HG03521 (cell line): ENCODE measurements at regions not wholly inside any gene's neighbourhood (a gene's known extent, or its start where the extent isn't known, plus 50 kb on each side); places are given as distances from the start of the nearest gene placed in this dataset.

Experiments
- ATAC-seq: cut with Tn5 transposase; IDR thresholded peaks from one replicate; pipeline ENCODE4 v1.9.1; 2021; ENCODE audit warnings: mild to moderate bottlenecking, moderate library complexity; ENCODE audit not compliant: unreplicated experiment

DNA sequence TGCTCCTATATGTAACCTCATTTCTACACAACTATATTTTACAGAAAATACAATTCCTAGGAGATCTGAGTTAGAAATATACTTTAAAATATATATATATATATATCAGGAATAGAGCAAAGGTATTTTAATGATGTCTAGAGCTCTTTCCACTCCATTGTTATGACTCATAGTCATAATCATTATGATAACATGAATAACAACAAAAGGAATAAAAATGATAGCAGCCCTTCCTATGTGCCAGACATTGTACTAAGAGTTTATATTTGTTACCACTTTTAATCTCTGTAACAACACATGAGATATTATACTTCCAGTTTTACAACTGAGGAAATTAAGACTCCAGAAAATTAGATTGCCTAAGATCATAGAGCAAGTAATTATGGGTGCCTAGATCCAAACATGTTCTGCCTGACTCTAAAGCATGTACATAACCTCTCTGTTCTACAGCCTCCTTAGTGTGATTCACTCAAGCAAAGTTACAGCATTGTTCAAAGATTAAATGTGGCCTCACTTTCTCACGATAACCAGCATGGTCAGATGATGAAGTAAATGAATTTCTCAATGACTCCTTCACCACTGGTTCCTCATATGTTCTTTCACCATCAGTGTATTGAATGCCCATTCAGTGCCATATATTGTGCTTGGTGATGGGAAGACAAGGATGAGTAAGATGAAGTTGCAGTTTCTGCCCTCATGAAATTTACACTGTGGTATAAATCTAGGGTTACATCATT, 452.1 kb downstream of the EFNA5 start:
- no peak for ATAC-seq

DNA sequence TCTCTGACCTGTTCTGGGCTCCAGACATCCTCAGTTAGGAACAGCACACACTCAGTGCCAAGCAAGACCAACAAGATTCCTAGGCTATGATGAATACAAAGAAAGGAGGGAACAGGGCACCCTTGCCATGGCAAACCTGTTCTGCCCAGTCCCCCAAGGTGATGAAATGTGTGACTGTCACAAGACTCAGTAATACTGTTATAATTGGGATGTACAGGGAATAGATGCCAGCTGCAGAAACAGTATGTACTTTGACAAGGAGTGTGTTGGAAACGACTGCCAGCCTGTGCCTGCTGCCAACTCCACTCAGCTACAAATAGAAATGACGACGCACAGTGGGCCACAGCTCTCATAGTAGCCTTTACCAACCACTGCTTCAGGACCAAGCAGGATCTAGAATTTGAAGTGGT, 453.0 kb downstream of the EFNA5 start:
- ATAC-seq, result no peak

DNA sequence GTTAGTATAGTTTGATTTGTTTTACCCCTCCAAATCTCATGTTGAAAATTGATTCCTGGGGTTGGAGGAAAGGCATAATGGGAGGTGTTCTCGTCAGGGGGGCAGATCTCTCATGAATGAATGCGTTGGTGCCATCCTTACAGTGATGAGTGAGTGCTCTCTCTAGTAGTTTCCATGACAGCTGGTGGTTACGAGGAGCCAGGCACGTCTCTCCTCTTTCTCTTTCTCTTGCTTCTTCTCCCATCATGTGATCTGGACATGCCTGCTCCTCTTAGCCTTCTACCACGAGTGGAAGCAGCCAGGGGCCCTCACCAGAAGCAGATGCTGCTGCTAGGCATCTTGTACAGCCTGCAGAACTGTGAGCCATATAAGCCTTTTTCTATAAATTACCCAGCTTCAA, 454.1 kb downstream of the EFNA5 start:
- no peak for ATAC-seq

DNA sequence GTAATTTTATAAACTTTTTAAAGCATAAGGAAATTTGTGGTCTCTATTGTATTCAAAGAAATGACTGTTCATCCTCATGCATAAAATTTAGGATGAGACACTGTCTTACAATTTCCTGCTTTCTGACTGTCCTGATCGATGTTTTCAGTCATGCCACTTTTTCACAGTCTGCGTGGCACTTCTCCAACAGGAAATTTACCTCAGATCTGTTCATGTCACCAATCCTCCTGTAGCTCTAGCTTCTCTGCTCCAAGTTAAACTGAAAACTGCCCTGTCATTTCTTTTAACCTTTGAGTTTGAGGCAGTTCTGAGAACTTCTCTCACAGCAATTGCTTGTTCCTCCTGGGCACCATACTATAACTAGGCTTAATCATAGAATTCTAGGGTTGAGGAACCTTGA, 455.1 kb downstream of the EFNA5 start:
- no peak for ATAC-seq

DNA sequence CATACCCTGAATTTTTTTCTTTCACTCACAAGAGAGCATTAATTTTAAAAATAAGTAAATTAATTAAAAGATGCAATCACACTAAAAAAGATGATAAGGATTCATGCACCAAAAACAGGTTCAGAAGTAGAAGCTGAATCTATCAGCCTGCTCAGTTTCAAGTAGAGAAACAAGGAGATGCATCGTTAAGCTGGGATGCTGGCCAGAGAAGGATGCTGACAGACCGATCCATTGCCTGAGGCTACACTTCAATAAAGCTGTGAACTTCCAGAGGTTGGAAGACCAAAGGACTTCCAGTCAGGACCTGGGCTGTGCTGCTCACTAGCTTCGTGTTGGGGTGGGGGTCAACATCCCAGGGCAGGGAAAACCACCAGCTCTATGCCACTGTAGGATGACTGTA, 457.7 kb downstream of the EFNA5 start:
- no peak for ATAC-seq

DNA sequence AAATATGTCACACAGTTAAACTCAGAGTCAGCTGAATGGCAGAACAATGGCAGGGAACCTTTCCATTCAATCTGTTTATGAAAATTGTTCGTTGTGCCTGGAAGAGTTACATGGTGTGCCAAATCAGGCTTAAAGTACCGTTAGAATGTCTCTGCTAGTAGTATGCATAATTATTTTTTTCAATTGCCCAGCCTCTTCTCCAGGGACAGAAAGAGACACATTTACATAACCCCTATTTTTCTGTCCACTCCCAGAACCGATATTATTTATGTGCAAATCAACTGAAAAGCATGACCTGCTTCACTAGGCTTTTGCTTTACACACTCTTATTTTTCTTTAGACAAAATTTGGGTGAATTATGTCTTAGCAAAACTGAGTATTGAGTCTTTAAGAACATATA, 459.1 kb downstream of the EFNA5 start:
- no peak for ATAC-seq

DNA sequence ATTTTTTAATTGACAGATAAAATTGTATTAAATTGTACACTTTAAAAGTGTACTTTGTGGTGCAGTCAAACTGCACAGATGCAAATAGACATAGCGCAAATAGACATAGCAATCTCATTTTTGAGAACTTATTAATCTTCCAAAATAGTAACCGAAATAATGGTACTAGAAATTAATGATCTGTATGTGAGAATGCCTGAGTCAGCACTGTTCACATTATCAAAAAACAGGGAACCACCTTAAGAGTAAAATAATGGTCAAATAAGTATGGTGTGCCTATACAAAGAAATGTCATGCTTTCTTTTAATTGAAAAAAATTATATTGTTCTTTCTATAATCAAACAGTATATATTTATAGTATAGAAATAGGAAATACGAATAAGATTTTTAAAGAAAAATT, 461.9 kb downstream of the EFNA5 start:
- no peak for ATAC-seq

DNA sequence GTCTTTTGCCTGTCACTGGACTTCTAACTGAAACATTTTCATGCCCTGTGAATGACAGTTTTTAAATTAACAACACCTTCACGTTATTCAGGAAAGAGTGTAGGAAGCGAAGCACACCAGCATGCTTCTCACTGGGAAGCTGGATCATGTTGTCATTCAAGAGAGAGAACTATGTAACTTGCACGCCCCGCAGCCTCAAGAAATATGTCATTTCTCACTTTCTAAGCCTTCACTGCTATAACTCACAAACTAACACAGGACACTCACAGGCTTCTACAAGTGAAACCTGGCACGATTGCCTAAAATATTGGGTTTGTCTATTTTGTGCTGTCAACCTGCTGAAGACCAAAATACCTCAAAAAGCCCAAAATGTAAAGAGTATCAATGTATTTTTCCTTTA, 466.3 kb downstream of the EFNA5 start:
- no peak for ATAC-seq

DNA sequence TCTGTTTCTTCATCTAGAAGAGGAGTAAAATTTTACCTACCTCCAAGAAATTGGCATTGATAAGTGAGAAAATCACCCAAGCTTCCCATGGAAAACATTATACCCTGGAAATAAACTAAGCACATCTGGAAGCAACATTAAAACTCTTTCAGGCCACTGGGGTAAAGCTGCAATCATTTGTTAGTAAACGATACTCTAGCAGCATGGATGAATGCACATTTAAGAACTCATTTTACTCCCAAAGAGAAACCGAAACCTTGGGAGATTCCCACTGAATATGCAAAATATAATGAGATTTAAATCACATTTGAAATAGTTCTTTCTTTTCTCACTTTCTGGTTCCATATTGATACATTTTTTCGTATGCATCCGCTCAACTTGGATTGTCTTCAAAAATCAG, 467.5 kb downstream of the EFNA5 start:
- no peak for ATAC-seq

DNA sequence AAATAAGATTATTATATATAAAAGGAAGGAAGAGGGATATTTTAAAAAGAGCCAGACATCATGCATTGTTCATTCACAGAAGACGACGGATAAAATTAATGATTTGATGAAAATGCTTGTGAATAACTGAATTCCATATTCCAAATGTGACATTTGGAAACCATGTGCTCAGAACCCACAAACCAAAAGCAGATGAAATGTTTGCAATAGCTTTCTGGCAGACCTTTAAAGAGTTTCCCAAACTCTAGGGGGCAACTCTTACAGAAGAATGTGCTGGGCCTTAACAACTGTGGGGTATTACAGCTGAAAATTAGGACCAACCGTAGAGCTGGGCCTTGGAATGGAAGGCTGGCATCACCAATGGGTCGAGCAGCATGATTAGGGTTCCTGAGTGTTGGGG, 471.0 kb downstream of the EFNA5 start:
- no peak for ATAC-seq

DNA sequence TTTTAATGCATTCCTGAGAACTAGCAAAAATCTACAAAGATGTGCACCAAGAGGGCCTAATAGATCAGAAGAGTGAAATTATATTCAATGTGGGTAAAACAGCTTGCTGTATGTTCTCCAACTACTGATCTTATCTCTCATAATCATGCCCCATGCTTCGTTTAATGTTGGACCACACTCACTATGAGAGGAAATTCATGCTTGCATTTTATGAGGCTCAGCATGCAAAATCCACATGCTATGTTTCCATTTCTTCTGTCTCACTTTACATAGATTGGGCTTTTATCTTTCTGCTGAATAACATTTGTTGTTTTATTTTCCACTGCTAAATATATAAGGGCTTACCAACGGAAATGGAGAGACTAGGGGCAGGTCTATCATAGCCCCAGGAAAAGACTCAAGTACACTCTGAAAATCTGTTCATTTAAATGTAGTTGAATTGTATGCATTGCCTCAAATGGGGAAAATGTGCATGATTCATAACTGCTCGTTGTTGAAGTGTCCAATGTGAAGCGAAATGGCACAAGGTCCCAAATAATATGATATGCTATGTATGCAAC, 474.2 kb downstream of the EFNA5 start:
- ATAC-seq, result no peak

DNA sequence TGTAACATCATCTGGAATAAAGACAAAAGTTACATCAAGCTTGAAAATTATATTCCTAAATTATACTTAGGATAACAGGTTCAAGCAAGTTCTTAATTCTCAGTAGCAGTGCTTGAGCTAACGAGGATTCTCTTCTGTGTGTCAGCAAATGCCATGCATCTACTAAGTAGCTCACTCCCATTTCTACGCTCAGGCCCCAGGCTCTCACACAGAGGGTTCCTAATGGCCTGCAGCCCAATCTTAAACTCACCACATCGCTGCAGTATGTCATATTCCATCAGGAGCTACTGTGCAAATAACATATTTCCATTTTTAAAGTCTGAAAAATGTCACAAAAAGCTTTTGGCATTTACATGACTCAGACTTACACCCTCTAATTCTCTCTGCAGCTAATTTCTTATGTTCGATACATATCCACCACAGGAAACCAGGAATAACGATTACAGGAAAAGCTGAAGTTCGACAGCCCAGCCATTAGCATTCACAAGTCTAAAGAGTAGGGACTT, 474.8 kb downstream of the EFNA5 start:
- ATAC-seq, result no peak

DNA sequence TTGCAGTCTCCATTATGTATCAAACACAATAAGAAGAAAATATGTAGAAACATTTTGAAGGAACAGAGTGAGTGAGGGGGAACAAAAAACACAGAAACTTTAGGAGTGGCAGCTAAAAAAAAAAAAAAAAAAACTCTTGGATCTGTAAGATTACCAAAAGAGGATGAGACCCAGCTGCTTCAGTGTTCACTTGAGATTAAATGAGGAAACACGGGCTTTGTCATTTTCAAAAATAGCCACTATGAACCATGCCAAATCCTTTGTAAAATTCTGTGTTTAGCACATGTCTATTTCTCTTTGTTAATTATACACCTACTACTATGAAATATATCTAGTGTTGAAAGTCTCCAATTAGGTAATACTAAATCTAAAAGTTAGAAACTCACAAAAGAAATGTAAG, 485.9 kb downstream of the EFNA5 start:
- ATAC-seq, result no peak

DNA sequence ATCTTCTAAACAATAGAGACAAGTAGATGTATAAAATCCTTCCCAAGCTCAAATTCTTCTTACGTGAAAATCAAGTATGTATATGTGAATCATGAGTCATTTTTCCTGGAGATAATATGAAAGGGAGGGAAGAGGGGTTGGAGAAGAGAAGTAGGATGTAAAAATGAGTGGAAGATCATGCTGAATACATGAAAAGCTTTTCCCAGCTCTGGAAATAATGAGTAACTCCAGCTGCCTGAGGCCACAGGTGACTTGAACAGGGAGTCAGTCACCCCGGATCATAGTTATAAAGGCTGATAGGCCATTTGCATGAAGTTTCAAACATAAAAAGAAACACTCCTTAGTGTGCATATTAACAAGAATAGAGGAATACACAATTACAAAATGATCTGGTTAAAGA, 486.7 kb downstream of the EFNA5 start:
- no peak for ATAC-seq

DNA sequence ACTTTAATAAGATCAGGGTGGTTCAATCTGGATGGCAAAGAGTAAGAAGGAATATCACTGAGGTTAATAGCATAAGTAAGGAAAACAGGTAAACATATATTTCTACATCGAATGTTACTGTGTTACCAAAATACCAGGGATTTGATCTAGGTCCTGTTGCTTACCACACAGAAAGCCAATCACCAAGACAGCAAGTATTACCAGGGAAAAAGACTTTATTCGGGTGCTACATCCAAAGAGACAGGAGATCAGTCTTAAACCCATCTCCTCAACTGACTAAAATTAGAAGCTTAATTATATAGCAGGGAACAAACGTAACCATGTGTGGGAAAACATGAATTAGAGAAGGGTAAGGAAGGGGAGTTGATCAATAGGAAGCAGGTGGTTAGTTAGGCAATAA, 500.1 kb downstream of the EFNA5 start:
- ATAC-seq, result no peak

DNA sequence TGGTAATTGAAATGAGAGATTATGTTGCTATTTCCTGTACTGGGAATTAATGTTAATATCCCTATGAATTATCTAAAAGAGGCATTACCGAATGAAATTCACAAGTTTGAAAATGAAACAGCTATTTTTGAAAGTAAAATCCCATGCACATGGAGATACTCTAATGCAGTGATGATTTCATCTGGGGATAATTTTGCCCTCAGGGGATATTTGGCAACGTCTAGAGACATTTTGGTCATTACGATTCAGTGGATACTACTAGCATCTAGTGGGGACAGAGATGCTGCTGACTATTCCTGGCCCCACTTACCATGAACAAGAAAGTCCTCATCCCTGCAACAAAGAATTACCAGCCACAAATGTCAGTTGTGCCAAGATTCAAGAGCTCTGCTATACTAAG, 500.9 kb downstream of the EFNA5 start:
- no peak for ATAC-seq

DNA sequence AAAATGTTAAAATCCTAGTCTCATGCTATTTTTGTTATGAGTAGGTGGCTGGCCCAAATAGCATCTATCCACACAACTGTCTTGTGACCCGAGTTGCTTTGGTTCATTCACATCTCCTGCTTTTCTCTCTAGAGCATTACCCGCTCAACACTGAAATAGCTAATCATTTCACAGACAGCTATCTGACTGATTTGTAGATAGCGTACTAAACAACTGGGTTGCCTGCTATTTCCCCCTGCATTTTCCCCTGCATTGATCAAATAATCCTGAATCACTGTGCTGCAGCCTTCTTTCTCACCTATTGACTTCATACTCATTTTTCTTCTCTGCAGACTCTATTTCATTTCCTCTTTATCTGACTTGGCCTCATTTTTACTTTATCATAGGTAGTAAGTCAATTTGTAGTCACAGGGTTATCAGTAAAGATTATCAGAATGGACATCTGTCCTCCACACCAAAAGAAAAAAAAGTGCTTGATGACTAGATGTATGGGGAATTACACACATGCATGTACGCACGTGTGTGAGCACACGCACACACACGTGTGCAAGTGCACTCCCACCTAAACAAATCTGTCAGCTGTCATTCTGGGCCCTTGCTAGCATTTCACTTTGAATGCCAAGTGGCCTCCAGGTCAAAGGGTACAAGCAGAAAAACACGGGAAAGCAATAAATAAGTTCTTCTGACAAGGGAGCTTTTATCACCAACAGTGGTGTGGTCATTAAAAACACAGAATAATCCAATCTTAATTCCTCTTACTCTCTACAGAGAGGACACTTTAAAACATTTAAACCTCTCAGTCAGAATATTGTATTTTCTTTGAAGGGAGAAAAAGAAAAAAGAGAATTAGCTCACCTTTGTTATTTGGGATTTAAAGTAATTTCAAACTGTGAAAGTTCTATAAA, 501.6 kb downstream of the EFNA5 start:
- ATAC-seq, result no peak

DNA sequence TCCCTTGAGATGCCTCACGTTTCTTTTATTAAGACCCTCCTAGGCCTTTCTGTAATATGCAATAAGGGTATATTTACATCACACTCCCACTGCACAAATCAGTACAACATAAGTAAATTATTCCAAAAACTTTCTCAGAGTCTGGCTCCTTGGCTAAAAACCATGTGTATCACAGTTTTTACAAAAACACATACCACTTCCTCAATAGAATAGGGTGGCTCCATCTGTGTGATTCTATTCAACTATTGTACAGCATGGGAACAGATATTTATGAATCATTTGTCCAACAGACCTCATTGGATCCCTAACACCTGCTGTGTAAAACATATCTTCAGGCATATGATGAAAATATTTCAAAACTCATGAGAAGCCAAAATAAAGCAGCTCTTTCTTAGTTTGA, 502.7 kb downstream of the EFNA5 start:
- ATAC-seq, result no peak

DNA sequence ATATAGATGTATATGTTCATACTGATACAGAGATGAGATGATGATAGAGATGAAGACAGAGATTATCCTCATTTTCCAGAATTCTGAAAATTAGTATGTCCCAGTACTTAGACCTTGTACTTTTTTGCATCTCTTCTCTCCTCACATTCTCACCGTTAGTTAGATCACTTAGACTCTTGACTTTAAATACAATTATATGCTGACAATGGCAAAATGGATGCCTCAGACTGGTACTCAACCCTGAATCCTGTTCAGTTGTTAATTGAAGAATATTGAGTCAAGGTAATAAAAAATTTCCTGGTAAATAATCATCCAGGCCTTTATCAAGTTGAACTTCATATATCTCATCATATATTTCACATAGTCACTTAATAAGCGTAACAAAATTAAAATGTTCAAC, 505.4 kb downstream of the EFNA5 start:
- ATAC-seq, result no peak

DNA sequence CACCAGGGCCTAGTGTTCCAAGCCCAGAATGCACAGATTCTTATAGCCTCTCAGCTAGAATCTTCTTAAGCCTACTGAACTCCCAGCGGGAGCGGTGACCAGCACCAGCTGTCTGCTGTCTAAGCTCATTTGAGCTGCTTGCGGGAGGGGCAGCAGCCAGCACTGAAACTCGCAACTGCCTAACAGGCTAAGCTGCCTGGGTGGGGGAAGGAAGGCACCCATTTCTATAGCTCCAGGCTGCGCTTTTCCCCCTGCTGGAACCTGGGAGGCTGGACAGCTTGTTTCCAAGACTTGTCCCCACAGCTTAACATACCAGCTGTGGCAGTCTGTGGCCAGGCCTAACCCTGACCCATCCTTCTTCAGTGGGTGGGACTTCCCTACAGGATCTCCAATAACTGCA, 512.9 kb downstream of the EFNA5 start:
- ATAC-seq, result no peak

DNA sequence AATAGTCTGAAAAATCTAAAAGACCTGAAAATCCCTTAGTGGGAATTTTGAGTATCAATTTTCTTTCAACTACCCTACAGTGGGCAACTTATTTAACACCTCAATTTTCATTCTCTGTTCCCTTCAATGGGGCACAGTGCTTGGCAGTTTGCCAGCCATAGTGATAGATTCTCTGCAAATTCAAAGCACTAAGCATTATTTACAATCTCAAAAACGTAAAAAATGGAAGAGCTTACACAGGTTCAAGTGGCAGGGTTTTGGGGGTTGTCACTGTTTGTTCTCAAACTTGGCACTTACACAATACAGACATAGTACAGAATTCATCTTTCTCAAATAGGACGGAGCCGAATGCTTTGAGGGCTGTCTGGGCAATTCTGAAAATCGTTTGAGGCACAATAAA, 515.0 kb downstream of the EFNA5 start:
- ATAC-seq, result no peak

DNA sequence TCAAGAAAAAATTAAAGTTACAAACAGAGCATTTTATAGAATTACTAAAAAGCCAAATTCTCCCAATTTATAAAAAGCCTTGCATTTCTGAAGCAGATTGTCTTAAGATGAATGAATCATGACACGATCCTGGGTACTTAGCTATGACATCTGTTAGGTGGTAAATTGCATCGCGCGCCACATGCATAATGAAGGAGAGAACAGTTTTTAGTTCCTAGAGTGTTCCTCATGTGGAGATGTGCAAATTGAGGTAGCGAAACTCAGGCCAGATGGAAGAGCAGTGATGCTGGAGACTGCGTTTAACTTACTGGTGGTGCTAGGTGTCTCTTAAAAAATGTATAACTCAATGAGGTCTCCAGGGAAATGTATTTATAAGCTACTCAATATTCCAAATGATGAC, 516.1 kb downstream of the EFNA5 start:
- no peak for ATAC-seq
